SK-N-SH treated with all-trans-retinoic acid at 6 μM for 48 hours (cell line): ENCODE measurements at regions not wholly inside any gene's neighbourhood (a gene's known extent, or its start where the extent isn't known, plus 50 kb on each side); places are given as distances from the start of the nearest gene placed in this dataset.

Experiments
- ATAC-seq: fragments of 200-7000 bp; cut with Tn5 transposase; 3 replicates; pipeline ENCODE4 v1.9.1; 2020; ENCODE audit warnings: mild to moderate bottlenecking, moderate library complexity
- ARNTL ChIP-seq: fragments of 450-650 bp; formaldehyde crosslinking; IDR thresholded peaks from 2 replicates; pipeline ENCODE4 v1.5.0; 2020; ENCODE audit warnings: low read depth, mild to moderate bottlenecking, moderate library complexity, borderline replicate concordance
- BACH2 ChIP-seq: fragments of 250-450 bp; sonication (Bioruptor Pico); IDR thresholded peaks from 2 replicates; pipeline ENCODE4 v1.9.0; 2021; ENCODE audit warnings: mild to moderate bottlenecking, borderline replicate concordance
- CSDC2 ChIP-seq: fragments of 250-450 bp; sonication (Bioruptor Pico); IDR thresholded peaks from 2 replicates; pipeline ENCODE4 v1.5.0; 2020; ENCODE audit warnings: mild to moderate bottlenecking, moderate library complexity
- GLIS3 ChIP-seq: fragments of 250-450 bp; sonication (Bioruptor Pico); IDR thresholded peaks from 2 replicates; pipeline ENCODE4 v1.5.0; 2020; ENCODE audit warnings: mild to moderate bottlenecking, moderate library complexity
- ISL1 ChIP-seq: fragments of 250-450 bp; sonication (Bioruptor Pico); IDR thresholded peaks from 2 replicates; pipeline ENCODE4 v2.1.2; 2022; ENCODE audit warnings: mild to moderate bottlenecking, moderate library complexity
- OSR1 ChIP-seq: fragments of 250-450 bp; sonication (Bioruptor Pico); IDR thresholded peaks from 2 replicates; pipeline ENCODE4 v1.8.0; 2022; ENCODE audit warnings: moderate library complexity, mild to moderate bottlenecking, inconsistent platforms
- PPARA ChIP-seq: fragments of 250-450 bp; sonication (Bioruptor Pico); IDR thresholded peaks from 2 replicates; pipeline ENCODE4 v1.5.0; 2020; ENCODE audit warnings: mild to moderate bottlenecking, borderline replicate concordance
- RARB ChIP-seq: fragments of 250-450 bp; sonication (Bioruptor Pico); IDR thresholded peaks from 2 replicates; pipeline ENCODE4 v1.8.0; 2021; ENCODE audit warnings: mild to moderate bottlenecking, moderate library complexity
- SNAI2 ChIP-seq: fragments of 250-450 bp; sonication (Bioruptor Pico); IDR thresholded peaks from 2 replicates; pipeline ENCODE4 v1.5.0; 2020; ENCODE audit warnings: mild to moderate bottlenecking, moderate library complexity
- TCF4 ChIP-seq: fragments of 250-450 bp; sonication (Bioruptor Pico); IDR thresholded peaks from 2 replicates; pipeline ENCODE4 v1.8.0; 2021; ENCODE audit warnings: mild to moderate bottlenecking, moderate library complexity, borderline replicate concordance
- TOX ChIP-seq: fragments of 250-450 bp; sonication (Bioruptor Pico); IDR thresholded peaks from 2 replicates; pipeline ENCODE4 v1.8.0; 2021; ENCODE audit warnings: mild to moderate bottlenecking, moderate library complexity, borderline replicate concordance
- ZC3H10 ChIP-seq: fragments of 250-450 bp; sonication (Bioruptor Pico); IDR thresholded peaks from 2 replicates; pipeline ENCODE4 v1.5.1; 2021; ENCODE audit warnings: mild to moderate bottlenecking, moderate library complexity
- ZFP3 ChIP-seq: fragments of 250-450 bp; sonication (Bioruptor Pico); IDR thresholded peaks from 2 replicates; pipeline ENCODE4 v1.5.0; 2020; ENCODE audit warnings: mild to moderate bottlenecking, moderate library complexity
- ZFP30 ChIP-seq: fragments of 450-650 bp; formaldehyde crosslinking; IDR thresholded peaks from 2 replicates; pipeline ENCODE4 v1.5.0; 2022; ENCODE audit warnings: mild to moderate bottlenecking, moderate library complexity
- ZNF565 ChIP-seq: fragments of 450-650 bp; formaldehyde crosslinking; conservative IDR thresholded peaks from 2 replicates; pipeline ENCODE4 v1.5.0; 2020; ENCODE audit warnings: low read depth, mild to moderate bottlenecking, moderate library complexity
- ZNF70 ChIP-seq: fragments of 450-650 bp; formaldehyde crosslinking; IDR thresholded peaks from 2 replicates; pipeline ENCODE4 v1.5.0; 2020; ENCODE audit warnings: mild to moderate bottlenecking, moderate library complexity
- ZNF8 ChIP-seq: fragments of 450-650 bp; formaldehyde crosslinking; IDR thresholded peaks from 2 replicates; pipeline ENCODE4 v1.5.0; 2020; ENCODE audit warnings: mild to moderate bottlenecking, moderate library complexity
- TF ChIP-seq, protein P1 (sequence below): fragments of 250-450 bp; sonication (Bioruptor Pico); IDR thresholded peaks from 2 replicates; pipeline ENCODE4 v1.5.1; 2020; ENCODE audit warnings: low read depth, mild to moderate bottlenecking, moderate library complexity
- TF ChIP-seq, protein P2 (sequence below): fragments of 250-450 bp; sonication (Bioruptor Pico); IDR thresholded peaks from 2 replicates; pipeline ENCODE4 v1.5.0; 2020; ENCODE audit warnings: mild to moderate bottlenecking, moderate library complexity
- TF ChIP-seq, protein P3 (sequence below): fragments of 250-450 bp; sonication (Bioruptor Pico); IDR thresholded peaks from 2 replicates; pipeline ENCODE4 v1.8.0; 2021; ENCODE audit warnings: low read depth, mild to moderate bottlenecking, moderate library complexity, borderline replicate concordance
- TF ChIP-seq, protein P4 (sequence below): fragments of 250-450 bp; sonication (Bioruptor Pico); IDR thresholded peaks from 2 replicates; pipeline ENCODE4 v1.5.1; 2021; ENCODE audit warnings: mild to moderate bottlenecking, moderate library complexity

DNA sequence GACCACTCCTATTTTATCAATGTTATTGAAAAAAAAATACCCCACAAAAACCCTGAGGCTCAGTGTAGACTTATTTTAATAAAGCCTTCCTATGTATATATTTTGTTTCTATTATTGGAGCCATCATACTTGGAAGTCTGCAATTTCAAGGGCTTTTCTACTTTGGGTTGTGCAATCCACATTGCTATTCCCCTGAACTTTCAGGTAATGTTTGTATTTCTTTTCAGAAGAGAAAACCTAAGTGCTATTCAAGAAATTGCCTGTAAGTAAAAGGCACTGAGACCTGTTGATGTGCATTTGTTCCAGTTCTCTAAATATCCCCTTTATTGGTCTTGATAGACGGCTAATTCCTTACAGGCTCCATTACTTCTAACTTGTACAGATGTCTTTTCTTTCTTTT is 280.7 kb upstream of the RAG2 start (continued):
- no peak for TF ChIP-seq ARNTL (CRISPR knock-in tag)
- no peak for TF ChIP-seq ZNF565 (CRISPR knock-in tag)
- no peak for TF ChIP-seq GLIS3 (CRISPR knock-in tag)
- TF ChIP-seq BACH2 (CRISPR knock-in tag): no peak
- TF ChIP-seq ZNF8 (CRISPR knock-in tag): no peak
- TF ChIP-seq, protein P1, sequence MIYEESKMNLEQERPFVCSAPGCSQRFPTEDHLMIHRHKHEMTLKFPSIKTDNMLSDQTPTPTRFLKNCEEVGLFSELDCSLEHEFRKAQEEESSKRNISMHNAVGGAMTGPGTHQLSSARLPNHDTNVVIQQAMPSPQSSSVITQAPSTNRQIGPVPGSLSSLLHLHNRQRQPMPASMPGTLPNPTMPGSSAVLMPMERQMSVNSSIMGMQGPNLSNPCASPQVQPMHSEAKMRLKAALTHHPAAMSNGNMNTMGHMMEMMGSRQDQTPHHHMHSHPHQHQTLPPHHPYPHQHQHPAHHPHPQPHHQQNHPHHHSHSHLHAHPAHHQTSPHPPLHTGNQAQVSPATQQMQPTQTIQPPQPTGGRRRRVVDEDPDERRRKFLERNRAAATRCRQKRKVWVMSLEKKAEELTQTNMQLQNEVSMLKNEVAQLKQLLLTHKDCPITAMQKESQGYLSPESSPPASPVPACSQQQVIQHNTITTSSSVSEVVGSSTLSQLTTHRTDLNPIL (CRISPR knock-in tag): no peak

DNA sequence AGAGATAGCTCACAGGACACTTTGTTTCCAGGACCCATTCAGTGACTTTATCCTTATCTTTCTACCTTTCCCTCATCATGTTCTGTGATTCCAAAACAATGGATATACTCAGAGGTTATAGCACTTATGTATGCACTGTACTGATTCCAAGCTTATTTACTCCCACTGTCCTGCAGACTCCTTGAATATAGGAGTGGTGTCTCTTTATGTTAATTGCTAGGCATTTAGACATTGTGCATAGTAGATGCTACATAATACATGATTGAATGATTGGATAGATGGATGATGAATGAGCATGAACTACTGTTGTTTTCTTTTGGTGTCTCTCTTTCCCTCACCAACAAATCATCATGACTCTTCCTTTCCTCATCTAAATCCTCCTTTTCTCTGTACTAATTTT is 279.1 kb upstream of the RAG2 start:
- ATAC-seq: no peak
- TF ChIP-seq ZNF70 (no peak), ZFP3 (CRISPR knock-in tag) (no peak), ISL1 (CRISPR knock-in tag) (no peak), OSR1 (CRISPR knock-in tag) (no peak), RARB (CRISPR knock-in tag) (no peak), PPARA (CRISPR knock-in tag) (no peak), SNAI2 (CRISPR knock-in tag) (no peak), ARNTL (CRISPR knock-in tag) (no peak), ZFP30 (CRISPR knock-in tag) (no peak)
- TF ChIP-seq, protein P2, sequence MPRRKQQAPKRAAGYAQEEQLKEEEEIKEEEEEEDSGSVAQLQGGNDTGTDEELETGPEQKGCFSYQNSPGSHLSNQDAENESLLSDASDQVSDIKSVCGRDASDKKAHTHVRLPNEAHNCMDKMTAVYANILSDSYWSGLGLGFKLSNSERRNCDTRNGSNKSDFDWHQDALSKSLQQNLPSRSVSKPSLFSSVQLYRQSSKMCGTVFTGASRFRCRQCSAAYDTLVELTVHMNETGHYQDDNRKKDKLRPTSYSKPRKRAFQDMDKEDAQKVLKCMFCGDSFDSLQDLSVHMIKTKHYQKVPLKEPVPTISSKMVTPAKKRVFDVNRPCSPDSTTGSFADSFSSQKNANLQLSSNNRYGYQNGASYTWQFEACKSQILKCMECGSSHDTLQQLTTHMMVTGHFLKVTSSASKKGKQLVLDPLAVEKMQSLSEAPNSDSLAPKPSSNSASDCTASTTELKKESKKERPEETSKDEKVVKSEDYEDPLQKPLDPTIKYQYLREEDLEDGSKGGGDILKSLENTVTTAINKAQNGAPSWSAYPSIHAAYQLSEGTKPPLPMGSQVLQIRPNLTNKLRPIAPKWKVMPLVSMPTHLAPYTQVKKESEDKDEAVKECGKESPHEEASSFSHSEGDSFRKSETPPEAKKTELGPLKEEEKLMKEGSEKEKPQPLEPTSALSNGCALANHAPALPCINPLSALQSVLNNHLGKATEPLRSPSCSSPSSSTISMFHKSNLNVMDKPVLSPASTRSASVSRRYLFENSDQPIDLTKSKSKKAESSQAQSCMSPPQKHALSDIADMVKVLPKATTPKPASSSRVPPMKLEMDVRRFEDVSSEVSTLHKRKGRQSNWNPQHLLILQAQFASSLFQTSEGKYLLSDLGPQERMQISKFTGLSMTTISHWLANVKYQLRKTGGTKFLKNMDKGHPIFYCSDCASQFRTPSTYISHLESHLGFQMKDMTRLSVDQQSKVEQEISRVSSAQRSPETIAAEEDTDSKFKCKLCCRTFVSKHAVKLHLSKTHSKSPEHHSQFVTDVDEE: no peak

DNA sequence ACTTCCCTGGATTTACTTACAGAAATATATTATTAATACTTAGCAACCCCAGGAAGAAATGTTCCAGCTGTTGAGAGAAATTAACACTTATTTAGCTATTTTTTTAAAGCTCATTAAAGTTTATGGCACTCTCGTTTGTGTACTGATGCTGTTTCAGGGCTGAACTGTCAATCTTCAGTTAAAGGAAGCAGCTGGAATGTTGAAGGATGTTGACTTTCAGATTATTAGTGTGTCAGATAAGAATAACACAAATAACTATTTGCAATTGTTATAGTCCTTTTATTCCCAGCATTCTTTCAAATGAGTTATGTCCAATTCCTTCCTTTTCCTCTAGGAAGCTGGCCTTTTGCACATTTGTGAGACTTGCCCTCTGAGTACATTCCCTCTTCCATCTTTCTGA is 278.2 kb upstream of the RAG2 start:
- TF ChIP-seq RARB (CRISPR knock-in tag): no peak
- TF ChIP-seq, protein P3, sequence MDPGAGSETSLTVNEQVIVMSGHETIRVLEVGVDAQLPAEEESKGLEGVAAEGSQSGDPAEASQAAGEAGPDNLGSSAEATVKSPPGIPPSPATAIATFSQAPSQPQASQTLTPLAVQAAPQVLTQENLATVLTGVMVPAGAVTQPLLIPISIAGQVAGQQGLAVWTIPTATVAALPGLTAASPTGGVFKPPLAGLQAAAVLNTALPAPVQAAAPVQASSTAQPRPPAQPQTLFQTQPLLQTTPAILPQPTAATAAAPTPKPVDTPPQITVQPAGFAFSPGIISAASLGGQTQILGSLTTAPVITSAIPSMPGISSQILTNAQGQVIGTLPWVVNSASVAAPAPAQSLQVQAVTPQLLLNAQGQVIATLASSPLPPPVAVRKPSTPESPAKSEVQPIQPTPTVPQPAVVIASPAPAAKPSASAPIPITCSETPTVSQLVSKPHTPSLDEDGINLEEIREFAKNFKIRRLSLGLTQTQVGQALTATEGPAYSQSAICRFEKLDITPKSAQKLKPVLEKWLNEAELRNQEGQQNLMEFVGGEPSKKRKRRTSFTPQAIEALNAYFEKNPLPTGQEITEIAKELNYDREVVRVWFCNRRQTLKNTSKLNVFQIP (CRISPR knock-in tag): no peak
- no peak for TF ChIP-seq ZFP3 (CRISPR knock-in tag)
- TF ChIP-seq TCF4 (CRISPR knock-in tag): no peak
- TF ChIP-seq GLIS3 (CRISPR knock-in tag): no peak
- TF ChIP-seq ZFP30 (CRISPR knock-in tag): no peak
- TF ChIP-seq ZNF565 (CRISPR knock-in tag): no peak
- TF ChIP-seq ZC3H10: no peak
- no peak for TF ChIP-seq CSDC2 (CRISPR knock-in tag)
- TF ChIP-seq TOX (CRISPR knock-in tag): no peak
- TF ChIP-seq ARNTL (CRISPR knock-in tag): no peak
- TF ChIP-seq ZNF8 (CRISPR knock-in tag): no peak
- TF ChIP-seq, all 23 proteins: peak for 0
- no peak for ATAC-seq

DNA sequence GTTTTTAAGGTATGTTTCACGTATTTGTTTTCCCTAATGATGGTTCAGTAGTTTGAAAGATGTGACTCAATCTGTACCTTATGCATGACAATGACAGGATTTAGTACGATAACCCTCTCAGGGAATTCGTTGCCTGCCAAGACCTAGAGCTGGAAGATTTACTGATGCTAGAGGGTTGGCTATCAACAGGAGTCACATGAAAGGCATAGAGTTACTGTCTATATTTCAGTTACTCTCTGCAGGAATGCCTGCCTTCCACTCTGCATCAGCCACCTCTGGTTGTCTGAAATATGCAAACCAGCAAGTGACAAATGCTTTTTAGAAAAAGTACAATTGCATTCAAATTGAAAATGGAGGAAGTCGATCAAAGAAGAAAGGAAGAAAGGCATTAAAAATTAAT is 276.3 kb upstream of the RAG2 start:
- TF ChIP-seq, protein P4, sequence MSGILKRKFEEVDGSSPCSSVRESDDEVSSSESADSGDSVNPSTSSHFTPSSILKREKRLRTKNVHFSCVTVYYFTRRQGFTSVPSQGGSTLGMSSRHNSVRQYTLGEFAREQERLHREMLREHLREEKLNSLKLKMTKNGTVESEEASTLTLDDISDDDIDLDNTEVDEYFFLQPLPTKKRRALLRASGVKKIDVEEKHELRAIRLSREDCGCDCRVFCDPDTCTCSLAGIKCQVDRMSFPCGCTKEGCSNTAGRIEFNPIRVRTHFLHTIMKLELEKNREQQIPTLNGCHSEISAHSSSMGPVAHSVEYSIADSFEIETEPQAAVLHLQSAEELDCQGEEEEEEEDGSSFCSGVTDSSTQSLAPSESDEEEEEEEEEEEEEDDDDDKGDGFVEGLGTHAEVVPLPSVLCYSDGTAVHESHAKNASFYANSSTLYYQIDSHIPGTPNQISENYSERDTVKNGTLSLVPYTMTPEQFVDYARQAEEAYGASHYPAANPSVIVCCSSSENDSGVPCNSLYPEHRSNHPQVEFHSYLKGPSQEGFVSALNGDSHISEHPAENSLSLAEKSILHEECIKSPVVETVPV (CRISPR knock-in tag): no peak
- no peak for TF ChIP-seq RARB (CRISPR knock-in tag)
- no peak for TF ChIP-seq TCF4 (CRISPR knock-in tag)
- no peak for TF ChIP-seq ZFP3 (CRISPR knock-in tag)
- TF ChIP-seq, protein P2: no peak
- TF ChIP-seq ZNF70: no peak
- TF ChIP-seq ZNF565 (CRISPR knock-in tag): no peak
- no peak for ATAC-seq
